Transverse colon (tissue), 4 donors: ENCODE measurements at regions not wholly inside any gene's neighbourhood (a gene's known extent, or its start where the extent isn't known, plus 50 kb on each side); places are given as distances from the start of the nearest gene placed in this dataset.

Source experiments
- CTCF ChIP-seq, 5 experiments: fragments of 200-600 bp in 3 of 5; fragments of 450-650 bp in 2 of 5; sonication (generic) in 3 of 5; IDR thresholded peaks; 1 replicate in 2 of 5; 2 replicates in 3 of 5; pipeline ENCODE4 v1.5.1; 2016 to 2017; ENCODE audit warnings: antibody characterized with exemption in 5 of 5, inconsistent platforms in 3 of 5, mild to moderate bottlenecking in 2 of 5, moderate library complexity in 1 of 5
- EP300 ChIP-seq: sonication (generic); formaldehyde crosslinking; IDR thresholded peaks from one replicate; pipeline ENCODE4 v1.6.1; 2017; ENCODE audit warnings: antibody characterized with exemption, low read depth
- POLR2A ChIP-seq: fragments of 450-650 bp; IDR thresholded peaks from one replicate; pipeline ENCODE4 v1.6.1; 2016; ENCODE audit warnings: antibody characterized with exemption, mild to moderate bottlenecking, moderate library complexity
- POLR2AphosphoS5 ChIP-seq, 3 donors: sonication (generic); formaldehyde crosslinking; IDR thresholded peaks; one replicate each; pipeline ENCODE4 v1.6.1; 2016; ENCODE audit warnings: antibody characterized with exemption in 3 of 3

DNA sequence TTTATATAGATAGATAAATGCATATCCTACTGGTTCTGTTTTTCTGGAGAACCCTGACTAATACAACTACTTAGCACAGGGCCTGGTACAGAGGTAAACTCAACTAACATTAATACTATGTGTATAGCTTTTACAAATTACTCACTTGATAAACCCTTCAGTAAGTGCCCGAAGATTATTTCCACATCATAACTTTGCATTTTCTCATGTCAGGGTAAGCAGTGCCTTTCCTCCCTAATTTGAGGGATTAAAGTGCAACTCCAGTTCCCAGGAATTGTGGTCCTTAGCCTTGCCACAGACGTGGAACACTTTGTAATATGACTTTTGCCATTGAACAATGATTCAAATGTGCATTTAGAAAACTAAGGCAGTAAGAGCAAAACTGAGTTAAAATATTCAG, 147.5 kb upstream of the SMLR1 start:
- TF ChIP-seq CTCF (IDR thresholded peaks at IDR 0.05) (no peak), POLR2A (no peak), POLR2AphosphoS5 (IDR thresholded peaks at IDR 0.05) (no peak), EP300 (no peak)
